Liver (tissue), 8 donors: ENCODE measurements at regions not wholly inside any gene's neighbourhood (a gene's known extent, or its start where the extent isn't known, plus 50 kb on each side); places are given as distances from the start of the nearest gene placed in this dataset.

Experiments
- DNase-seq: peaks from one replicate; pipeline ENCODE4 v3.0.0-alpha.2; 2017; ENCODE audit warnings: low spot score
- H3K27ac ChIP-seq, 2 donors: one replicate each; pipeline ENCODE4 v1.7.0; 2013; ENCODE audit warnings: inconsistent platforms in 2 of 2, low read length in 2 of 2, control low read depth in 1 of 2, low read depth in 1 of 2, mild to moderate bottlenecking in 1 of 2
- H3K27me3 ChIP-seq, 4 donors: one replicate each; pipeline versions ENCODE4 v1.6.1 to v1.7.0; 2013; ENCODE audit warnings: low read length in 3 of 4, inconsistent platforms in 1 of 4, mild to moderate bottlenecking in 1 of 4, moderate library complexity in 1 of 4; ENCODE audit not compliant: control insufficient read depth in 4 of 4, insufficient read depth in 4 of 4
- H3K36me3 ChIP-seq, 4 donors: one replicate each; pipeline versions ENCODE4 v1.6.1 to v1.7.0; 2013; ENCODE audit warnings: low read length in 3 of 4, mild to moderate bottlenecking in 3 of 4, low read depth in 1 of 4, moderate library complexity in 1 of 4; ENCODE audit not compliant: control insufficient read depth in 4 of 4, insufficient read depth in 3 of 4
- H3K4me1 ChIP-seq, 4 donors: one replicate each; pipeline versions ENCODE4 v1.6.1 to v1.7.0; 2013; ENCODE audit warnings: low read length in 3 of 4, mild to moderate bottlenecking in 3 of 4, moderate library complexity in 1 of 4; ENCODE audit not compliant: control insufficient read depth in 4 of 4, insufficient read depth in 4 of 4
- H3K4me3 ChIP-seq, 3 donors: one replicate each; pipeline versions ENCODE4 v1.6.1 to v1.7.0; 2013; ENCODE audit warnings: low read length in 3 of 3, control low read depth in 1 of 3, low read depth in 1 of 3, mild to moderate bottlenecking in 1 of 3
- H3K9ac ChIP-seq, 2 donors: one replicate each; pipeline ENCODE4 v1.7.0; 2013; ENCODE audit warnings: low read length in 2 of 2, mild to moderate bottlenecking in 2 of 2, moderate library complexity in 2 of 2, control low read depth in 1 of 2, low read depth in 1 of 2
- H3K9me3 ChIP-seq, 4 donors: one replicate each; pipeline versions ENCODE4 v1.6.1 to v1.7.0; 2013; ENCODE audit warnings: low read length in 3 of 4; ENCODE audit not compliant: control insufficient read depth in 4 of 4
- ATF3 ChIP-seq: IDR thresholded peaks from 2 replicates; pipeline ENCODE4 v1.6.1; 2016; ENCODE audit warnings: antibody characterized with exemption
- CTCF ChIP-seq: fragments of 150-350 bp; IDR thresholded peaks from 2 replicates; pipeline ENCODE4 v1.5.1; 2017; ENCODE audit warnings: improper control_type of control experiment, low read depth, low read length; ENCODE audit not compliant: missing input control
- EGR1 ChIP-seq, 2 donors: IDR thresholded peaks; 2 replicates each; pipeline ENCODE4 v1.6.1; 2016 to 2018; ENCODE audit warnings: antibody characterized with exemption in 2 of 2, low read depth in 2 of 2
- FOXA1 ChIP-seq: IDR thresholded peaks from 2 replicates; pipeline ENCODE4 v1.6.1; 2016; ENCODE audit warnings: antibody characterized with exemption
- GABPA ChIP-seq, 2 donors: IDR thresholded peaks in 1 of 2; conservative IDR thresholded peaks in 1 of 2; 2 replicates each; pipeline ENCODE4 v1.6.1; 2016; ENCODE audit warnings: antibody characterized with exemption in 2 of 2, mild to moderate bottlenecking in 1 of 2, moderate library complexity in 1 of 2
- HNF4A ChIP-seq, 2 donors: conservative IDR thresholded peaks; 2 replicates each; pipeline ENCODE4 v1.6.1; 2016; ENCODE audit warnings: antibody characterized with exemption in 2 of 2, mild to moderate bottlenecking in 2 of 2
- HNF4G ChIP-seq: IDR thresholded peaks from 2 replicates; pipeline ENCODE4 v1.6.1; 2016; ENCODE audit warnings: antibody characterized with exemption
- JUND ChIP-seq, 2 donors: IDR thresholded peaks; 2 replicates each; pipeline ENCODE4 v1.6.1; 2016; ENCODE audit warnings: antibody characterized with exemption in 2 of 2
- MAX ChIP-seq: IDR thresholded peaks from 2 replicates; pipeline ENCODE4 v1.6.1; 2016; ENCODE audit warnings: antibody characterized with exemption
- NR2F2 ChIP-seq: IDR thresholded peaks from 2 replicates; pipeline ENCODE4 v1.6.1; 2016; ENCODE audit warnings: antibody characterized with exemption
- RAD21 ChIP-seq, 2 donors: IDR thresholded peaks; 2 replicates each; pipeline ENCODE4 v1.6.1; 2016; ENCODE audit warnings: antibody characterized with exemption in 2 of 2, mild to moderate bottlenecking in 2 of 2
- REST ChIP-seq: IDR thresholded peaks from 2 replicates; pipeline ENCODE4 v1.6.1; 2016; ENCODE audit warnings: antibody characterized with exemption, mild to moderate bottlenecking
- RXRA ChIP-seq, 2 donors: IDR thresholded peaks; 2 replicates each; pipeline ENCODE4 v1.6.1; 2017 to 2018; ENCODE audit warnings: antibody characterized with exemption in 2 of 2, mild to moderate bottlenecking in 1 of 2
- SP1 ChIP-seq: IDR thresholded peaks from 2 replicates; pipeline ENCODE4 v1.6.1; 2018; ENCODE audit warnings: antibody characterized with exemption, mild to moderate bottlenecking
- TAF1 ChIP-seq: conservative IDR thresholded peaks from 2 replicates; pipeline ENCODE4 v1.6.1; 2016; ENCODE audit warnings: antibody characterized with exemption, mild to moderate bottlenecking
- YY1 ChIP-seq: IDR thresholded peaks from 2 replicates; pipeline ENCODE4 v1.6.1; 2016; ENCODE audit warnings: antibody characterized with exemption, mild to moderate bottlenecking
- ZBTB33 ChIP-seq: IDR thresholded peaks from 2 replicates; pipeline ENCODE4 v1.6.1; 2016; ENCODE audit warnings: antibody characterized with exemption
- WGBS: extraction: QIAGEN DNeasy Blood & Tissue Kit; methylation state at CpG from one replicate; pipeline ENCODE4 v1.1.7; 2013; 5-methylcytosine and 5-hydroxymethylcytosine counted together
- donor health status: healthy.
- donor health status: healthy.
- donor health status: healthy.
- donor health status: healthy.
- donor health status: healthy.

GRCh38 chr16:86124321-86124720, 225.4 kb downstream of the IRF8 start:
- no peak for DNase-seq

GRCh38 chr16:86126891-86127290, 227.9 kb downstream of the IRF8 start:
- no peak overlapping the region for H3K4me3 ChIP-seq
- peaks cover 0 to under 1% (median 0%) of the 10 kb centered on the region in 4 donors for H3K9me3 ChIP-seq
- DNase-seq, result no peak
- no peak overlapping the region for H3K9ac ChIP-seq
- 92% methylated on average over 12 of the region's 12 CpGs for WGBS
- H3K4me1 ChIP-seq, result no peaks in the 10 kb centered on the region
- no peaks in the 10 kb centered on the region for H3K36me3 ChIP-seq
- peaks cover 0 to 2% (median 0%) of the 10 kb centered on the region in 4 donors for H3K27me3 ChIP-seq
- no peak overlapping the region for H3K27ac ChIP-seq
- TF ChIP-seq SP1 (no peak), RXRA (IDR thresholded peaks at IDR 0.05) (no peak), ZBTB33 (no peak), HNF4G (no peak), NR2F2 (no peak), GABPA (IDR thresholded peaks at IDR 0.05 in 1 of 2, conservative IDR thresholded peaks at IDR 0.05 in 1 of 2) (no peak), MAX (no peak), JUND (IDR thresholded peaks at IDR 0.05) (no peak), FOXA1 (no peak), YY1 (no peak), REST (no peak), ATF3 (no peak), CTCF (no peak), EGR1 (IDR thresholded peaks at IDR 0.05; ENCODE audit: low read depth in 2 of 2) (no peak), TAF1 (no peak), HNF4A (conservative IDR thresholded peaks at IDR 0.05) (no peak), RAD21 (IDR thresholded peaks at IDR 0.05) (no peak)

More at GRCh38 chr16:86124321-86124720, 225.4 kb downstream of the IRF8 start:
- 66% methylated on average over 4 of the region's 4 CpGs for WGBS
- no peak overlapping the region for H3K4me3 ChIP-seq
- H3K9ac ChIP-seq, result no peak overlapping the region
- H3K36me3 ChIP-seq, result no peaks in the 10 kb centered on the region
- H3K9me3 ChIP-seq, result no peaks in the 10 kb centered on the region
- no peak for TF ChIP-seq TAF1
- no peak for TF ChIP-seq ZBTB33
- TF ChIP-seq YY1, result no peak
- no peak for TF ChIP-seq FOXA1
- no peak for TF ChIP-seq ATF3
- TF ChIP-seq NR2F2, result no peak
- TF ChIP-seq MAX, result no peak
- TF ChIP-seq HNF4A (conservative IDR thresholded peaks at IDR 0.05), result no peak
- TF ChIP-seq EGR1 (IDR thresholded peaks at IDR 0.05; ENCODE audit: low read depth in 2 of 2), result no peak
- H3K27me3 ChIP-seq, result peaks cover 0 to 2% (median 0%) of the 10 kb centered on the region in 4 donors
- no peaks in the 10 kb centered on the region for H3K4me1 ChIP-seq
- no peak overlapping the region for H3K27ac ChIP-seq
